Progenitor cell of endocrine pancreas (in vitro differentiated cells): ENCODE measurements at regions not wholly inside any gene's neighbourhood (a gene's known extent, or its start where the extent isn't known, plus 50 kb on each side); places are given as distances from the start of the nearest gene placed in this dataset.

Experiments used
- DNase-seq: peaks from one replicate; pipeline ENCODE4 v3.0.0; 2021; ENCODE audit warnings: low spot score; ENCODE audit not compliant: unreplicated experiment
- H3K27ac Mint-ChIP-seq: 2 replicates; pipeline ENCODE4 v1.8.0; 2021; ENCODE audit warnings: mild to moderate bottlenecking, moderate library complexity, mixed read lengths
- H3K27me3 Mint-ChIP-seq: 2 replicates; pipeline ENCODE4 v1.8.0; 2021; ENCODE audit warnings: mixed read lengths
- H3K36me3 Mint-ChIP-seq: 2 replicates; pipeline ENCODE4 v1.8.0; 2022; ENCODE audit warnings: mixed read lengths; ENCODE audit not compliant: insufficient read depth
- H3K4me1 Mint-ChIP-seq: 2 replicates; pipeline ENCODE4 v1.8.0; 2021; ENCODE audit warnings: low read depth, mixed read lengths
- H3K4me3 Mint-ChIP-seq: 2 replicates; pipeline ENCODE4 v1.8.0; 2021; ENCODE audit warnings: low read depth, mild to moderate bottlenecking, moderate library complexity, mixed read lengths
- H3K9me3 Mint-ChIP-seq: 2 replicates; pipeline ENCODE4 v1.8.0; 2021; ENCODE audit warnings: low read depth, mixed read lengths
- CTCF ChIP-seq: fragments of 200-600 bp; sonication (generic); IDR thresholded peaks from one replicate; pipeline ENCODE4 v1.5.0; 2021; ENCODE audit warnings: antibody characterized with exemption, mild to moderate bottlenecking; ENCODE audit not compliant: unreplicated experiment

- DNase-seq: no peak
- H3K36me3 Mint-ChIP-seq: no peaks in the 10 kb centered on the region
- no peaks in the 10 kb centered on the region for H3K27me3 Mint-ChIP-seq
- no peak overlapping the region for H3K4me3 Mint-ChIP-seq
- peaks cover 59% of the 10 kb centered on the region for H3K4me1 Mint-ChIP-seq
- H3K27ac Mint-ChIP-seq: peak overlapping the region; percentile 26
- H3K9me3 Mint-ChIP-seq: no peaks in the 10 kb centered on the region
- TF ChIP-seq CTCF: no peak
Measured at GRCh38 chr1:232568906-232569553, 60.9 kb downstream of the SIPA1L2 start.

GRCh38 chr1:232568331-232568852 is 61.5 kb downstream of the SIPA1L2 start:
- Mint-ChIP-seq H3K27ac (peak overlapping the region; percentile 26), H3K4me1 (peaks cover 52% of the 10 kb centered on the region), H3K9me3 (no peaks in the 10 kb centered on the region), H3K4me3 (no peak overlapping the region), H3K36me3 (no peaks in the 10 kb centered on the region), H3K27me3 (no peaks in the 10 kb centered on the region)
- no peak for DNase-seq
- TF ChIP-seq CTCF: no peak

GRCh38 chr1:232566093-232566492 is 63.8 kb downstream of the SIPA1L2 start:
- Mint-ChIP-seq H3K9me3 (no peaks in the 10 kb centered on the region), H3K27ac (no peak overlapping the region)

GRCh38 chr1:232562855-232563510 is 67.0 kb downstream of the SIPA1L2 start:
- Mint-ChIP-seq H3K36me3 (peaks cover 2% of the 10 kb centered on the region), H3K9me3 (no peaks in the 10 kb centered on the region), H3K4me1 (peaks cover 50% of the 10 kb centered on the region), H3K27ac (peak overlapping the region; percentile 45), H3K4me3 (no peak overlapping the region), H3K27me3 (no peaks in the 10 kb centered on the region)
- no peak for TF ChIP-seq CTCF
- DNase-seq: no peak

More at GRCh38 chr1:232566093-232566492, 63.8 kb downstream of the SIPA1L2 start:
- H3K4me3 Mint-ChIP-seq: no peak overlapping the region
- no peaks in the 10 kb centered on the region for H3K27me3 Mint-ChIP-seq
- TF ChIP-seq CTCF: no peak
- H3K4me1 Mint-ChIP-seq: peaks cover 59% of the 10 kb centered on the region
- DNase-seq: no peak
- no peaks in the 10 kb centered on the region for H3K36me3 Mint-ChIP-seq

- H3K4me1 Mint-ChIP-seq: peaks cover 59% of the 10 kb centered on the region
- no peak for DNase-seq
- H3K27ac Mint-ChIP-seq: peak overlapping the region; percentile 41
- no peaks in the 10 kb centered on the region for H3K27me3 Mint-ChIP-seq
- peaks cover 2% of the 10 kb centered on the region for H3K36me3 Mint-ChIP-seq
- no peaks in the 10 kb centered on the region for H3K9me3 Mint-ChIP-seq
- TF ChIP-seq CTCF: no peak
- no peak overlapping the region for H3K4me3 Mint-ChIP-seq
Measured at GRCh38 chr1:232561381-232561780, 68.6 kb downstream of the SIPA1L2 start.
